ENCODE measurements at regions not wholly inside any gene's neighbourhood (a gene's known extent, or its start where the extent isn't known, plus 50 kb on each side); places are given as distances from the start of the nearest gene placed in this dataset.

DNA sequence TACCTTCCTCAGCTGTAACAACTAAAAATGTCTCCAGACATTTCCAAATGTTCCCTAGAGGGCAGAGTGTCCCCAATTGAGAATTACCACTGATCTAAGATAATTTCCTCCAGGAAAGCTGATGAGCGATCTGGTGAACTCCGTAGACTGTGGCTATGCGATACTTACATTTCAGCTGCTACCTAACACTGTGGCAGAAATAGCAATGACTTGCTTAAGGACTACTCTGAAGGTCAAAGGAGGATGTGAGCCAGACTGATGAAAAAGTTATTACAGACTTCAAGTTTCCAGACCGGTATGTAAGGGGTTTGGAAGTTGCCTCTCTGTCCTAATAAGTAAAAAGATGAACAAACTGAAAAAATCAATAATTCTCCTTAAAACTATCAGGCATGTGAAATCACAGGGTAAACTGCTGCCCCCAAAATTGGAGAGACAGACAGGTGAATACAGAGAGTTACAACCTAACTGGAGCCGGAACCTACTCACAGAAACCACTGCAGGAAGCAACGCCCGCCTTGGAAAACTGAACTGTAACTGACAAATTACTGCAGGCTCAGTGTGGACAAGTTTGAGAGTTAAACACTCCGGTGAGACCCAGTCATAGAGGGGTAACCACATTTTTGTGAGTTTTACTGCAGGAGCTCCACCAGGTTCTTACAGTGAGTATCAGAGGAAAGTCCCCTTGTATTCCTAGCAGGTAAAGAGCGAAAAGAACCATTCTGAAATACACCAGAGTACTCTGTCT lies 60.0 kb upstream of the PARP11 start:
- no peaks in the 10 kb centered on the region for H3K36me3 ChIP-seq (replicated peaks in 1 of 2)
- H3K4me3 ChIP-seq, result no peak overlapping the region
- H3K27me3 ChIP-seq, result peaks cover 3% of the 10 kb centered on the region
- no peaks in the 10 kb centered on the region for H3K4me1 ChIP-seq (replicated peaks in 1 of 2)
- WGBS, 4 donors, result 77 to 84% (median 77%) methylated on average over 9 of the region's 9 CpGs
- no peaks in the 10 kb centered on the region for H3K9me3 ChIP-seq (replicated peaks in 1 of 3)
- intact Hi-C loops (cut with DNase I), result no loop called here
- no peak for DNase-seq
- H3K27ac ChIP-seq, result no peak overlapping the region
- no peak for TF ChIP-seq POLR2A (IDR thresholded peaks at IDR 0.05)
- TF ChIP-seq, protein P1, sequence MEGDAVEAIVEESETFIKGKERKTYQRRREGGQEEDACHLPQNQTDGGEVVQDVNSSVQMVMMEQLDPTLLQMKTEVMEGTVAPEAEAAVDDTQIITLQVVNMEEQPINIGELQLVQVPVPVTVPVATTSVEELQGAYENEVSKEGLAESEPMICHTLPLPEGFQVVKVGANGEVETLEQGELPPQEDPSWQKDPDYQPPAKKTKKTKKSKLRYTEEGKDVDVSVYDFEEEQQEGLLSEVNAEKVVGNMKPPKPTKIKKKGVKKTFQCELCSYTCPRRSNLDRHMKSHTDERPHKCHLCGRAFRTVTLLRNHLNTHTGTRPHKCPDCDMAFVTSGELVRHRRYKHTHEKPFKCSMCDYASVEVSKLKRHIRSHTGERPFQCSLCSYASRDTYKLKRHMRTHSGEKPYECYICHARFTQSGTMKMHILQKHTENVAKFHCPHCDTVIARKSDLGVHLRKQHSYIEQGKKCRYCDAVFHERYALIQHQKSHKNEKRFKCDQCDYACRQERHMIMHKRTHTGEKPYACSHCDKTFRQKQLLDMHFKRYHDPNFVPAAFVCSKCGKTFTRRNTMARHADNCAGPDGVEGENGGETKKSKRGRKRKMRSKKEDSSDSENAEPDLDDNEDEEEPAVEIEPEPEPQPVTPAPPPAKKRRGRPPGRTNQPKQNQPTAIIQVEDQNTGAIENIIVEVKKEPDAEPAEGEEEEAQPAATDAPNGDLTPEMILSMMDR (IDR thresholded peaks at IDR 0.05), result no peak

DNA sequence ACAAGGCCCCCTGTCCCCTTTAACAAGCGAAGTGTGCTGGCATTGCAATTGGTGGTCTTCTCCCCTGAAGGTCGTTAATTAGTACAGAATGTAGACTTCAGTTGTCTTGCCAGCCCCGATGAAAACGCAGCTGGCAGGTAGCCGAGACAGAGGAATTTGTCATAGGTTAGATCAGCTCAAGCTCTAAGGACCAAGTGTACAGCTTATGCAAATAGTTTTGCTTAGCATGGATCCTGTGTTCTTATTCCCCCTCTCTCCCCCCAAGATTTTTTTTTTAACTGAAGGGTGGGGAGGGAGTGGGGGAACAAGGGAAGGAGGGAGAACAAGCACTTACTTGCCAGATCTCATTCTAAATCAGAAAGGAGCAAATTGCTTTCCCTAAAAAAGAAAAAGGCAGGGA lies 58.6 kb upstream of the PARP11 start:
- TF ChIP-seq, protein P1 (IDR thresholded peaks at IDR 0.05), result no peak
- TF ChIP-seq POLR2A (IDR thresholded peaks at IDR 0.05), result no peak

DNA sequence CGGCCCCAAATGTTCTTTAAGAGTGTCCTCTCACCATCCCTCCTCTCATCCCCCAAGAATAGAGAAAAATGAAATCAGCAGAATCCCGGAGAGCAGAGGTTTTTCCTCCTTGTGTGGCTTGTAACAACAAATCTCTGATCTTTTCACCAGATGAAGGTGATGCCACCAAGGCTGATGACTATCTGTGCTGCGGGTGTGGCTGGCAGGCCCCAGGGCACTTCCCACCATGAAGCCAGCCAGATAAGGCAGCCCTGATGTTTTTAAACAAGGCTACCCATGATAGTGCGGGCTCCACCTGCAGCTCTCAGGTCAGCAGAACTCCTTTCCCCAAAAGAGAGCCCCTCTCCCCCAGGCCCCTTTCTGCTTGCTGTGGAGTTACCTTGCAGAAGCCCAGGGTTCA lies 58.0 kb upstream of the PARP11 start:
- TF ChIP-seq, protein P1 (IDR thresholded peaks at IDR 0.05), result no peak
- TF ChIP-seq POLR2A (IDR thresholded peaks at IDR 0.05), result no peak
- no peaks in the 10 kb centered on the region for H3K4me1 ChIP-seq (replicated peaks in 1 of 2)

More for the DNA sequence above, 58.6 kb upstream of the PARP11 start:
- Histone ChIP-seq H3K27ac (no peak overlapping the region), H3K36me3 (replicated peaks in 1 of 2) (no peaks in the 10 kb centered on the region), H3K27me3 (peaks cover 3% of the 10 kb centered on the region), H3K4me3 (no peak overlapping the region), H3K4me1 (replicated peaks in 1 of 2) (no peaks in the 10 kb centered on the region), H3K9me3 (replicated peaks in 1 of 3) (no peaks in the 10 kb centered on the region)
- WGBS, 4 donors, result 41 to 48% (median 46%) methylated on average over 4 to 5 of the region's 5 CpGs
- peak in 5 of 7 donors; percentile 39 to 61 (median 48) for DNase-seq
- intact Hi-C loops (cut with DNase I), result no loop called here

DNA sequence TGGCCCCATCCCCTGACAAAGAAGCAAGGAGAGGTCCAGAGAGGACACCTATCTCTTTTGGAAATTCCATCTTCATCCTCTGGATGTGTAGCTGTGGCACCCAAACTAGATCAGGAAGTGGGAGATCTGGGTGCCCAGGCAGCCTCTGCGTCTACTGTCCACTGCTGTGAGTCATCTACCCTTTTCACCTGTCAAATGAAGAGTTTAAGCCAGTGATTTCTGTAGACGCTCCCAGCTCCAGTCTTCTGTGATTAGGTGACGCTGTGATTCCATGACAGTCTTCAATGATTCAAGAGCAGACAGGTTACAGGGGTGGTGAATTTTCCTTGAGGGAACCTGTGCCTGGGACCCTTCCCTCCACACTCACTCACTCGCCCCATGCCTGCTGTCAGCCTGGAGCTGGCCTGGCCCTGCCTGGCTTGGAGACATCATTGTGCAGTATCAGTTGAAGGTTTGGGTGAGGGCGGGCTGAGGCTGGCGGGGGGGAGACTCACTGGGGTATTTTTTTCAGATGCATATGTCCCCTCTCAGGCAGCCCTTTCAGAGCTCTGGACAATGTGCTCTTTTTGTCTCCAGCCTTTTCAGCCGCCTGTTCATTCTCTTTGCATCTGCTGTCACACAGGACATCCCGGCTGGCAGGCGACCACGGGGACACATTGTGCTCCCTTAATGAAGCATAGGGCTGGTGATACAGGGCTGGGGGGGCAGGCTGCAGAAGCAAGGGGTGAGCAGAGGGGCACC lies 56.8 kb upstream of the PARP11 start:
- Histone ChIP-seq H3K27ac (no peak overlapping the region), H3K27me3 (peaks cover 3% of the 10 kb centered on the region), H3K36me3 (replicated peaks in 1 of 2) (no peaks in the 10 kb centered on the region), H3K4me1 (replicated peaks in 1 of 2) (no peaks in the 10 kb centered on the region), H3K9me3 (replicated peaks in 1 of 3) (no peaks in the 10 kb centered on the region), H3K4me3 (no peak overlapping the region)
- 79 to 86% (median 85%) methylated on average over 9 to 10 of the region's 10 CpGs for WGBS, 4 donors
- intact Hi-C loops (cut with DNase I), result no loop called here
- no peak for TF ChIP-seq POLR2A (IDR thresholded peaks at IDR 0.05)
- TF ChIP-seq, protein P1 (IDR thresholded peaks at IDR 0.05), result no peak
- DNase-seq, result no peak

More for the DNA sequence above, 58.0 kb upstream of the PARP11 start:
- WGBS, 4 donors, result 84 to 94% (median 86%) methylated on average over 4 of the region's 4 CpGs
- Histone ChIP-seq H3K36me3 (replicated peaks in 1 of 2) (no peaks in the 10 kb centered on the region), H3K4me3 (no peak overlapping the region), H3K9me3 (replicated peaks in 1 of 3) (no peaks in the 10 kb centered on the region), H3K27me3 (peaks cover 3% of the 10 kb centered on the region), H3K27ac (no peak overlapping the region)
- DNase-seq, result no peak
- intact Hi-C loops (cut with DNase I), result no loop called here
